HT-29 (cell line): ENCODE measurements at regions not wholly inside any gene's neighbourhood (a gene's known extent, or its start where the extent isn't known, plus 50 kb on each side); places are given as distances from the start of the nearest gene placed in this dataset.
A peak's percentile ranks its signal among the peaks of the same experiment; 100 is the strongest.
"Not testable (repeated sequence)": the region's sequence is repeated elsewhere in the genome, so short reads cannot be mapped to it uniquely, and the experiment has no call there.

Experiments
- DNase-seq: peaks from one replicate; pipeline ENCODE4 v3.0.0-alpha.2; 2015; ENCODE audit warnings: low spot score

- DNase-seq, result peak; percentile 57
These were observed 430.9 kb downstream of the ACTR3B start for GRCh38 chr7:153190452-153190851.

DNA sequence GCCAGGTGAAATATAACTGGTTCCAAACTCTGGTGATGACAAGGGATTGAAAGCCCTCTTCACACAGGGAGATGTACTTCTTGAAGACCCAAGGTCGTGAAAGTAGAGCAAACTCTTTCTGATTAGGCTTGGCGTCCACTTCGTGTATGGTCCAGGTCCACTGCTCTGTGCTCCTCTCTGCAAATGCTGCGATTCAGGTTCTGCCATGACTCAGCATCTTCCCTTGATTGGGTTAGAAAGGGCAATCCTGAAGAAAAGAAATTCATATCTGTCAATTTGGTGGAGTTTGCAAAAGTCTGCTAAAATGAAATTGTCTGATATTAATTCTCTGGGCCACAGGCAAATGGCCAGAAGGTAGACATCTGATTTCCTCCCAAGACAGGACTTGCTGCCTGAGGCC is 431.4 kb downstream of the ACTR3B start:
- DNase-seq, result no peak

DNA sequence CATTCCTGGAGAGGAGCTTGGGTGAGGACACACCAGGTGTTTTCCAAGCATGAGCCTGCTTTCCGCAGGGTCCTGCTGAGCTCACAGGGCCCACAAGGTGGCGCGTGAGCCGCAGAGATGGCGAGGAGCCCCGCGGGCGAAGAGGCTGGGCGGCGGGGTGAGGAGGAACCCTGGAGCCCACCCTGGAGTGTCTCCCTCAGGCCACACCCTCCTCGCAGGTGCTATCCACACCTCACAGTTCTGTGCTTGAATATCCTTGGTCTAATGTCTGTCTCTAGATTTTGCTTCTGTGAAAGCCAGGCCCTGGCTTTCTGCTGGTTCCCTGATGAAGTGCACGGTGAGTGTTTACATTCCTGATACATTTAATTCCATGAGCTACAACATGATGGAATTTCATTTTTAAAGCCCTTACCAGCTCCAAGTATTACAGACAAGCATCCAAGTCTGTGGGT is 433.6 kb downstream of the ACTR3B start:
- DNase-seq, result peak; percentile 21

DNA sequence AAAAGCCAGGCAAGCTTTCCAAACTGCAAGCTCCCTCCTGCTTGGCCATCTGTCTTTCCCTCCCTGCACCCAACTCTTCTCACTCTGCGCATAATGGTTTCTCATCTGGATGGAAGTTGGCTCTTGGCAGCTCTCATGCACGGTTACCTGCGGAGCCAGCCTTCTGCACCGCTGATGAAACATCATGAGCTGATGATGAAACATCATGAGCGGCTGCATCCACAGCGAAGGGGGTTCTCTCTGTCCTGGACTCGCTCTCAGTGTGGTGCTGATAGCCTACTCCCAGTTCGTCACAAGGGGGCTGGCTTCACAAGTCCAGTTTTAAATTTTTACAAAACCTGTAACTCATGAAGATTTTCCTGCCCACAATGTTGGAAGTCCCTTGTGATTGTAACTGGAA is 457.5 kb downstream of the ACTR3B start:
- DNase-seq, result no peak

DNA sequence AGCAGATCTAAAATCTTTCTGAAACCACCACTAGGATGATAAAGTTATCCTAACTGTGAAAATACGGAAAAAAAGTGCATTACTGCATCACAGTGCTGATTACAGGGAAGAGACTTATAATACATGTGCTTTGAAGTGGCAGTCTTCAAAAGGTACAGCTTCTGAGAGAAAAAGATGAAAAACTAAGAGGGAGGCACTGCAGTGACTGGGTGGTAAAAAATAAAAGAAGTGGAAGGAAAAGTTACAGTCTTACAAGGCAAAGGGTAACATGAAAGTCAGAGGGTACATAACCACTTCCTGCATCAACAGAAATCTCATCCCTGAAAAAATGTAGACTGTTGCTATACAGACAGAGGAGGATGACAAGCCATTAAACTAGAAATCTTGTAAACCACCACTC is 465.3 kb downstream of the ACTR3B start:
- no peak for DNase-seq

GRCh38 chr7:153245136-153245535 is 485.6 kb downstream of the ACTR3B start:
- DNase-seq, result not testable (repeated sequence)

DNA sequence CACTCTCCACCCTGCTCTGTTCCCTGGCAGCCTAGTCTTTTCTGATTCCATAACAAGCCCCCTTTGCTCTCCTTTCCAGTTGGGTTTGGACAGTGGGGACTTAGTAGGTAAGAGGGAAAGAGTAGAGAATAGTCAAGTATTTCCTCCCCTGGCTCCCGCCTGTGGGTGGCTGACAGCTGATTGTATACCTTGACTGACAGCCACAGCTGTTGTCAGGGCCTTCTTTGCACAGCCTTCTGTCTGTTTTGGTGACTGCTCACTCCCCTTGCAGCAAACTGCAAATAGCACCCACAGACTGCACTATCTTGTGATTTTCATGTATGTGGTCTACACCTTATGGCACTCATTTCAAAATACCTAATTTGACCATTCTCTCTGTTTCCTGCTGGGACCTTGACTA is 486.3 kb downstream of the ACTR3B start:
- DNase-seq, result no peak

GRCh38 chr7:153247926-153248325 is 488.4 kb downstream of the ACTR3B start:
- no peak for DNase-seq

DNA sequence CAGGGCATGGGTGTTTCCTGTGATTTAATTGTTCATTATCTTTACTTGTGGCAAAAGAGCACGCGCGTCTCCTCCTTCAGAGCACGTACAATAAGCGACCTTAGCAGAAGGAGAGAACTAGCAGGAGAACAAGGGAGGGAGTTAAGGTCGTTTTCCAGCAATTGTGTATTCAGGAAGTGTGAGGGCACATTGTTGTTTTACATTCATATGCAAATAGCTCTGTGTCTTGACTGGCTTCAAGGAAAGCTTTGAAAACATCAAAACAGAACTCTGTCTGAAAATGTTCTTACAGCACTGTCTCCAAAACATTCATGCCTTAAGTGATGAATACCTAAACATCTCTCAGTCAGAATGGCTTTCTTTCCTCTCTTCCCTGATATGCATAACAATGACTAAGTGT is 499.1 kb downstream of the ACTR3B start:
- DNase-seq, result no peak

DNA sequence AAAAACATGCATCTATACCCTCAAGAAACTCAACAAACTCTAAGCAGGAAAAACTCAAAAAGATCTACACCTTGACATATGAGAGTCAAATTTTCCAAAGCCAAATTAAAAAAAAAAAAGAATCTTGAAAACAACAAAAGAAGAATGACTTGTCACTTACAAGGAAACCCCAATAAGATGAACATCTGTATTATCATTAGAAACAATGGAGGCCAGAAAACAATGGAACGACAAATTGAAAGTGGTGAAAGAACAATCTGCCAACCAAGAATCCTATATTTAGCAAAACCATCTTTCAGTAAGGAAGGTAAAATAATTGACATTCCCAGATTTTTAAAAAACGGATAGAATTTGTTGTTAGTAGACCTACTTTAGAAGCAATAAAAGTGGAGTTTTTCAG is 516.8 kb downstream of the ACTR3B start:
- DNase-seq, result no peak

DNA sequence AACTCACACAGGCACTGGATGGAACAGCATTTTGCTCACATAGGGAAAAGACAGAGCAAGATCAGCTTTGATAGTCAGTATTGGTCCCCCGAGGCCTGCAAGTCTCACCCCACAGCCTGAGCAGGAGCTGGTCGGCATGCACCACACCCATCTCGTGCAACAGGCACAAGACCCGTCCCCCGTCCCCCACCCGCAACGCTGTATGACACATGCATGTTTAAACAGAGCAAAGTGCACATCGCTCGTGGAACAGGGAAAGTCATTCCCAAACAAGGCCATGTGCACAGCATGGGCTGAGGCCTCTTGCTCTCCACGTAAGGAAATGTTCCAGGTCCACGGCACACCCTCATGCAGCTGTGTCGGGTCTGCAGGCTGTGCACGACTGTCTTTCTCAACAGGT is 527.2 kb downstream of the ACTR3B start:
- DNase-seq, result no peak

DNA sequence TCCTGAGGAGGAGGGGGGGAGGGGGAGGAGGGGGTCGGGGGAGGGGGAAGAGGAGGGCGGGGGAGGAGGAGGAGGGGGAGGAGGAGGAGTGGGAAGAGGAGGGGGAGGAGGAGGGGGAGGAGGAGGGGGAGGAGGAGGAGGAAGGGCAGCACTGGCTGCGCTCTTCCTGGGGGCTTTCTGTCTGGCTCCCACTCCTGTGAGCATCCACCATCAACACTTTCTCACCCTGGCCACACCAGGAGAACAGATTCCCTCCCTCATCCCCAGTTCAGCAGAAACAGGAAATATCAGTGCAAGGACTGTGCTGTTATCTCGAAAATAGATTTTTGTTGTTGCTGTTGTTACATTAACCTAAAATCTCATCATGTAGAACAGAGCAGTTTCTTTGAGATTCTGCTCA is 530.5 kb downstream of the ACTR3B start:
- DNase-seq, result no peak

DNA sequence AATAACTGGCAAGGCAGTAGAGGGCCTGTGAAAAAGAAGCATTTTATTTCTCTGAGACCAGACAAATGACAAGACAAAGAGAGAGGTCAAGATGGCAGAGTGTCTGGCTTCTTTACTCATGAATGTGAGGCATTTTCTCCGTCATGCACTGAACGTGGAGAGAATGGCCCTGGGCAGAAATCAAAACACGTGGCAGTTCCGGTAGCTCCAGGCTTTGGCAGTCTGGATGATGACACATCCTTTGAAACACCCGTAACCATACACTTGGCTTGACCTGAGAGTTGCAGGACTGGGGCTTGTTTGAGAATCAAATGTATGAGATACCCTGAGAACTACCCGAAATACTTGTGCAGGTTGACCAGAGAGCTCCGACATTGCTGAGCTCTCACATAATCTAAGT is 537.6 kb downstream of the ACTR3B start:
- DNase-seq, result no peak

DNA sequence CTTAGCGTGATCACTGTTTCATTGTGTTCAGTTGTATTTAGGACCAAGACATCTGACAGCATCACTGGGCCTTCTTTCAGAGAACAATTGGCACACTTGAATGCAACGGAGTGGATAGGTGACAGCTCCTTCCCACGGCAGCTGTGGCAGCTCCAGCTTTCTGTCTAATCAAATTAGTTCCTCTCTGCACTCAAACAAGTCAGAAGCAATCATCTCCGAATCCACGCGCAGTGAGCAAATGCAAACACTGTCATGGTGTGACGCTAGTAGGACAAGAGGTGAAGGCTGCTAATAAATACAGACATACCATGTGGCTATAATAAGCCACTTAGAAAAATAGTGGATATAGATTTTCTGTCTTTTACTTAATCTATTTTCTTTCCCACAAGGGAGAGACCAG is 542.4 kb downstream of the ACTR3B start:
- no peak for DNase-seq

GRCh38 chr7:153320005-153320404 is 560.5 kb downstream of the ACTR3B start:
- no peak for DNase-seq

DNA sequence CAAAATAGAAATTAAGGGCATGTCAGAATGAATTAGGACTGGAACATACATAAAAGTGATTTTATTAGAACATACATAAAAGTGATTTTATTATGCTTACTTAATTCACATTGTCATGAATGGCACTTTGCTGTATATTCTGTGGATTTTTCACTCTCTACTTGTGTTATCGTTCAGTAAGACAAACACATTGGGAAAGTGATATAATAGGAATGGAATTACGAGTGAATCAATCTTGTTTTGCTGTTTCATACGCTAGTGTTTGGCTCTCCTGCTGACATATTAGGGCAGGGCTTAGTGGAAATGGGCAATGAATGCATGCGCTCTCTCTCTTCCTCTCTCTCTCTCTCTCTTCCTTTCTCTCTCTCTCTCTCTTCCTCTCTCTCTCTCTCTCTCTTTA is 561.1 kb downstream of the ACTR3B start:
- DNase-seq, result no peak

DNA sequence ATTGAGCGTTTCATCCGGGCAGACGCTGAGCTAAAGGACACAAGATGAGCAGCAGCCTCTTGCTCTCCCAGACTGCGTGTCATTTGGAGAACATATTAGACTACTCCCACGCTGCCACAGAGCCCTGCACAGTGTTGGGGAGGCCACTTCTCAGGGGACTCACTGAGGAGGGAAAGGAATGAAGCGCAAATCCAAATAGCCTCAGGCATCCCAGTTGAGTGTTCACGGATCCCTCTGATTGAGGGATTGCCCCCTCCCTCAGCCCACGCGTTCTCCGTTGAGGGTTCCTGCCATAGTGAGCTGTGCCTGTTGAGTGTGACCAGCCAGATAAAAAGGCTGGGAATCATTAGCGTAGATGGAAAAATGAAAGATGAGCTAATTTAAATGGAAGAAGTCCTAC is 563.4 kb downstream of the ACTR3B start:
- DNase-seq, result no peak

- no peak for DNase-seq
These were observed 564.5 kb downstream of the ACTR3B start for GRCh38 chr7:153324094-153324493.

DNA sequence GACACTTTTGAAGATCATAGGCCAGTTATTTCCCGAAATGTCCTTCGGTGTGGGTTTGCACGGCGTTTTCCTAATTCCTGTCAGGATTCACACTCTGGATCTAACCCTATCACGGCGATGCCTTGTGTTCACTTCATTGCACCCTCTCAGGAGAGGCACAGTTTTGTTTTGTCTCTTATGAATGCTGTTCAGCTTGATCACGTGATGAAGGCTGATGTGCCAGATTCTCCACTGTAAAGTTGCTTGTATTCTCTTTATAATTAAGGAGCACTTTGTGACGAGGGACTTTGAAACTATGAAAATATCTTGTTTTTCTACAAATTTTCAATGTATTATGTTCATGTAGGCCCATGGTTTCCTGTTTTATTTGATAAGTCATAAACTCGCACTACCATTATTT is 568.1 kb downstream of the ACTR3B start:
- no peak for DNase-seq

GRCh38 chr7:153331427-153331826 is 571.9 kb downstream of the ACTR3B start:
- no peak for DNase-seq

GRCh38 chr7:153354071-153354470 is 594.5 kb downstream of the ACTR3B start:
- no peak for DNase-seq

DNA sequence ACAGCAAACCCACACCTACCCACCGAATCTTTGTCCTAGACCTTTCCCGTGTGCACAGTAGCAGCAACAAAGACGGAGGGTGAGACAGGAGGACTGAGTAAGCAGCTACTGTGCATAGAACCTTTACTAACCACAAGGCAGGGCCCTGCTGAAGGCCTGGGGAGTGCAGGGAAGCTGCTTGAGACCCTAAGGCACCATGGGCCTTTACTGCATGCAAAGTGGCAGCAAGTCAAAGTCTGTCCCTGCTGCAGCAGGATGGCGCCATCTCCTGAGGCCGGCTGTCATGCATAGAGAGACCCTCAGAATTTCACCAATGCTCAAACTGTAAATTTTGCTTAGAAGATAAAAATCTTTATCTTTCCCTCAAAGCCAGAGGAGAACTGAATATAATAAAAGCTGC is 610.5 kb downstream of the ACTR3B start:
- DNase-seq, result no peak

- DNase-seq, result no peak
These were observed 621.1 kb downstream of the ACTR3B start for GRCh38 chr7:153380636-153381035.

GRCh38 chr7:153381275-153382040 is 621.9 kb downstream of the ACTR3B start:
- peak; percentile 80 for DNase-seq
